Ishikawa (cell line): ENCODE measurements at regions not wholly inside any gene's neighbourhood (a gene's known extent, or its start where the extent isn't known, plus 50 kb on each side); places are given as distances from the start of the nearest gene placed in this dataset.

Experiments used
- CEBPB ChIP-seq: IDR thresholded peaks from 2 replicates; pipeline ENCODE4 v1.6.1; 2012
- EGR1 ChIP-seq: IDR thresholded peaks from 2 replicates; pipeline ENCODE4 v1.6.1; 2012
- EP300 ChIP-seq: IDR thresholded peaks from 2 replicates; pipeline ENCODE4 v1.6.1; 2012; ENCODE audit warnings: borderline replicate concordance
- FOXM1 ChIP-seq: IDR thresholded peaks from 2 replicates; pipeline ENCODE4 v1.6.1; 2012; ENCODE audit warnings: low read depth, borderline replicate concordance
- NFIC ChIP-seq: IDR thresholded peaks from 2 replicates; pipeline ENCODE4 v1.6.1; 2012
- RAD21 ChIP-seq: IDR thresholded peaks from 2 replicates; pipeline ENCODE4 v1.6.1; 2012; ENCODE audit warnings: low read depth
- TAF1 ChIP-seq: IDR thresholded peaks from 2 replicates; pipeline ENCODE4 v1.6.1; 2012; ENCODE audit warnings: low read depth, mild to moderate bottlenecking
- TCF12 ChIP-seq: IDR thresholded peaks from 2 replicates; pipeline ENCODE4 v1.6.1; 2012; ENCODE audit warnings: low read depth
- TEAD4 ChIP-seq: IDR thresholded peaks from 2 replicates; pipeline ENCODE4 v1.6.1; 2012
- YY1 ChIP-seq: IDR thresholded peaks from 2 replicates; pipeline ENCODE4 v1.6.1; 2012; ENCODE audit warnings: low read depth
- ZBTB7A ChIP-seq: IDR thresholded peaks from 2 replicates; pipeline ENCODE4 v1.6.1; 2012; ENCODE audit warnings: low read depth
- TF ChIP-seq, protein P1 (sequence below): IDR thresholded peaks from 2 replicates; pipeline ENCODE4 v1.6.1; 2012
- TF ChIP-seq, protein P2 (sequence below): IDR thresholded peaks from 2 replicates; pipeline ENCODE4 v1.6.1; 2012; ENCODE audit warnings: low read depth, mild to moderate bottlenecking
- TF ChIP-seq, protein P3 (sequence below): IDR thresholded peaks from 2 replicates; pipeline ENCODE4 v1.6.1; 2012

DNA sequence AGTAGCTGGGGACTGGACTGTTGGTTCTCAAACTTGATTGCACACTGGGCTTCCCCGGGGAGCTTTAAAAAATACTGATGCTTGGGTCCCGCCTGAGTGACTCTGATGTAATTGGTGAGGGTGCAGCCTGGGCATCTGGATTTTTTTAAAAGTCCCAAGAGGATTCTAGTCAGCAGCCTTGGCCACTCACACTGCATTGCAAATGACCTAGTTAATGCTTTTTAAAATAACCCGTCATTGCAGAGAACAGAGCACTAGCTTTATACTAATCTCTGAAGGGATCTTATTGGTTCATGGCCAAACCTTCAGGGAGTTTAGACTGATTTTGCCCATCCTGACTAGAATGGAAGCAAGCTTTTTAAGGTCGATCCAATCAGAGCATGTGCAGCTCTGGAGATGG is 310.6 kb upstream of the PROK2 start:
- TF ChIP-seq, protein P1, sequence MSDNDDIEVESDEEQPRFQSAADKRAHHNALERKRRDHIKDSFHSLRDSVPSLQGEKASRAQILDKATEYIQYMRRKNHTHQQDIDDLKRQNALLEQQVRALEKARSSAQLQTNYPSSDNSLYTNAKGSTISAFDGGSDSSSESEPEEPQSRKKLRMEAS = no peak
- TF ChIP-seq TCF12 (no peak), EGR1 (no peak), TAF1 (no peak), CEBPB (no peak), EP300 (no peak), RAD21 (no peak), YY1 (no peak), ZBTB7A (no peak), NFIC (no peak), FOXM1 (no peak), TEAD4 (no peak)
- TF ChIP-seq, protein P2, sequence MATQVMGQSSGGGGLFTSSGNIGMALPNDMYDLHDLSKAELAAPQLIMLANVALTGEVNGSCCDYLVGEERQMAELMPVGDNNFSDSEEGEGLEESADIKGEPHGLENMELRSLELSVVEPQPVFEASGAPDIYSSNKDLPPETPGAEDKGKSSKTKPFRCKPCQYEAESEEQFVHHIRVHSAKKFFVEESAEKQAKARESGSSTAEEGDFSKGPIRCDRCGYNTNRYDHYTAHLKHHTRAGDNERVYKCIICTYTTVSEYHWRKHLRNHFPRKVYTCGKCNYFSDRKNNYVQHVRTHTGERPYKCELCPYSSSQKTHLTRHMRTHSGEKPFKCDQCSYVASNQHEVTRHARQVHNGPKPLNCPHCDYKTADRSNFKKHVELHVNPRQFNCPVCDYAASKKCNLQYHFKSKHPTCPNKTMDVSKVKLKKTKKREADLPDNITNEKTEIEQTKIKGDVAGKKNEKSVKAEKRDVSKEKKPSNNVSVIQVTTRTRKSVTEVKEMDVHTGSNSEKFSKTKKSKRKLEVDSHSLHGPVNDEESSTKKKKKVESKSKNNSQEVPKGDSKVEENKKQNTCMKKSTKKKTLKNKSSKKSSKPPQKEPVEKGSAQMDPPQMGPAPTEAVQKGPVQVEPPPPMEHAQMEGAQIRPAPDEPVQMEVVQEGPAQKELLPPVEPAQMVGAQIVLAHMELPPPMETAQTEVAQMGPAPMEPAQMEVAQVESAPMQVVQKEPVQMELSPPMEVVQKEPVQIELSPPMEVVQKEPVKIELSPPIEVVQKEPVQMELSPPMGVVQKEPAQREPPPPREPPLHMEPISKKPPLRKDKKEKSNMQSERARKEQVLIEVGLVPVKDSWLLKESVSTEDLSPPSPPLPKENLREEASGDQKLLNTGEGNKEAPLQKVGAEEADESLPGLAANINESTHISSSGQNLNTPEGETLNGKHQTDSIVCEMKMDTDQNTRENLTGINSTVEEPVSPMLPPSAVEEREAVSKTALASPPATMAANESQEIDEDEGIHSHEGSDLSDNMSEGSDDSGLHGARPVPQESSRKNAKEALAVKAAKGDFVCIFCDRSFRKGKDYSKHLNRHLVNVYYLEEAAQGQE = no peak
- TF ChIP-seq, protein P3, sequence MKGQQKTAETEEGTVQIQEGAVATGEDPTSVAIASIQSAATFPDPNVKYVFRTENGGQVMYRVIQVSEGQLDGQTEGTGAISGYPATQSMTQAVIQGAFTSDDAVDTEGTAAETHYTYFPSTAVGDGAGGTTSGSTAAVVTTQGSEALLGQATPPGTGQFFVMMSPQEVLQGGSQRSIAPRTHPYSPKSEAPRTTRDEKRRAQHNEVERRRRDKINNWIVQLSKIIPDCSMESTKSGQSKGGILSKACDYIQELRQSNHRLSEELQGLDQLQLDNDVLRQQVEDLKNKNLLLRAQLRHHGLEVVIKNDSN = no peak
